Body of pancreas (tissue), 4 donors: ENCODE measurements at regions not wholly inside any gene's neighbourhood (a gene's known extent, or its start where the extent isn't known, plus 50 kb on each side); places are given as distances from the start of the nearest gene placed in this dataset.

Source experiments
- ATAC-seq: fragments of 150-250 bp; one replicate; pipeline ENCODE4 v1.9.1; 2016
- DNase-seq, 4 donors: peaks; one replicate each; pipeline ENCODE4 v3.0.0-alpha.2; 2019
- H3K27ac ChIP-seq, 4 donors: fragments of 200-600 bp; sonication (generic); 1 replicate in 3 of 4; 2 replicates in 1 of 4; pipeline versions ENCODE4 v1.5.1 to v1.6.1; 2016 to 2019; ENCODE audit warnings: mild to moderate bottlenecking in 1 of 4, mixed read lengths in 1 of 4, moderate library complexity in 1 of 4
- H3K27me3 ChIP-seq, 2 donors: fragments of 200-600 bp; sonication (generic); one replicate each; pipeline ENCODE4 v1.6.0; 2016; ENCODE audit warnings: mild to moderate bottlenecking in 1 of 2
- H3K36me3 ChIP-seq, 2 donors: fragments of 200-600 bp; sonication (generic); replicated peaks in 1 of 2; 2 replicates each; pipeline ENCODE4 v1.5.1; 2016; ENCODE audit warnings: low read depth in 2 of 2; ENCODE audit not compliant: insufficient read depth in 1 of 2
- H3K4me1 ChIP-seq: fragments of 200-600 bp; sonication (generic); one replicate; pipeline ENCODE4 v1.6.0; 2016
- H3K4me3 ChIP-seq, 2 donors: fragments of 200-600 bp; sonication (generic); 1 replicate in 1 of 2; 2 replicates in 1 of 2; pipeline ENCODE4 v1.5.1; 2016 to 2019
- H3K9me3 ChIP-seq, 3 donors: fragments of 200-600 bp; sonication (generic); 1 replicate in 2 of 3; 2 replicates in 1 of 3; pipeline ENCODE4 v1.5.1; 2016
- POLR2A ChIP-seq, 3 donors: fragments of 450-650 bp; IDR thresholded peaks; one replicate each; pipeline ENCODE4 v1.6.1; 2016; ENCODE audit warnings: antibody characterized with exemption in 3 of 3, mild to moderate bottlenecking in 2 of 3
- WGBS, 2 donors: methylation state at CpG; one replicate each; pipeline ENCODE4 v1.1.5; 2017; 5-methylcytosine and 5-hydroxymethylcytosine counted together
- intact Hi-C: fragments of 100-400 bp; cut with DNase I; formaldehyde crosslinking; loops from one replicate; pipeline ENCODE4 v1.15.1; 2023
- TF ChIP-seq, protein P1 (sequence below), 7 experiments: fragments of 450-650 bp in 4 of 7; fragments of 200-600 bp in 3 of 7; sonication (generic) in 3 of 7; IDR thresholded peaks; one replicate each; pipeline ENCODE4 v1.5.1; 2016 to 2019; ENCODE audit warnings: antibody characterized with exemption in 7 of 7

DNA sequence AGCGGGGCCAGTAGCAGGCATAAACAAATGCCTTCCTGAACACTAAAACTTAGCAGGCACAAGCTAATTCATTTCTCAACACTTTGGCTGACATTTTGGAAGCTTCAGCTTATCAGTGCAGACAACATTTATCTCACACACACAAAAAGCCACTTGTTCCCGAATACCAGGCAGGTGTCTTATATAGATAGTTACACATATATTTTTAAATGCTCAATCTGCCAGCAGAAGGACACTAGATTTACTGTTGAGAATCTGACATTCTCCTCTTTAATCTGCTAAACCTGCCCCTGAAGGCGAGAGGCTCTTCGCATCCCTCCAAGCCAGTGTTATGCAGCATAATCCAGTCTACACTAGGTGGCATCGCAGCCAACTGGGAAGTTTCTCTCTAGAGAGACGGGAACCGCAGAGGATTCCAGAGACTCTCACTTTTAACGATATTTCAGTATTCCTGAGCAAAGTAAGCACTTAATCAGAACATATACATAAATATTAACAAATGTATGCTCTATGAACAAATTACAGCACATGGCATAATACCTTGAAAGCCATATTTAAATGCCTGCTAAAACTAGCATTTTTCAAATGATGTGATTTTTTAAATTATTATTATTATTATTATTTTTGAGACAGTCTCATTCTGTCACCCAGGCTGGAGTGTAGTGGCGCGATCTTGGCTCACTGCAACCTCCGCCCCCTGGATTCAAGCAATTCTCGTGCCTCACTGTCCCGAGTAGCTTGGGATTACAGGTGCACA lies 90.2 kb upstream of the SCG2 start:
- no peak overlapping the region for H3K4me3 ChIP-seq
- H3K27ac ChIP-seq = no peak overlapping the region
- H3K27me3 ChIP-seq = no peaks in the 10 kb centered on the region
- intact Hi-C loops = no loop called here
- DNase-seq (peak; percentile 23 to 41 (median 36)), ATAC-seq (no peak)
- H3K36me3 ChIP-seq = no peaks in the 10 kb centered on the region
- no peaks in the 10 kb centered on the region for H3K9me3 ChIP-seq
- TF ChIP-seq, protein P1, sequence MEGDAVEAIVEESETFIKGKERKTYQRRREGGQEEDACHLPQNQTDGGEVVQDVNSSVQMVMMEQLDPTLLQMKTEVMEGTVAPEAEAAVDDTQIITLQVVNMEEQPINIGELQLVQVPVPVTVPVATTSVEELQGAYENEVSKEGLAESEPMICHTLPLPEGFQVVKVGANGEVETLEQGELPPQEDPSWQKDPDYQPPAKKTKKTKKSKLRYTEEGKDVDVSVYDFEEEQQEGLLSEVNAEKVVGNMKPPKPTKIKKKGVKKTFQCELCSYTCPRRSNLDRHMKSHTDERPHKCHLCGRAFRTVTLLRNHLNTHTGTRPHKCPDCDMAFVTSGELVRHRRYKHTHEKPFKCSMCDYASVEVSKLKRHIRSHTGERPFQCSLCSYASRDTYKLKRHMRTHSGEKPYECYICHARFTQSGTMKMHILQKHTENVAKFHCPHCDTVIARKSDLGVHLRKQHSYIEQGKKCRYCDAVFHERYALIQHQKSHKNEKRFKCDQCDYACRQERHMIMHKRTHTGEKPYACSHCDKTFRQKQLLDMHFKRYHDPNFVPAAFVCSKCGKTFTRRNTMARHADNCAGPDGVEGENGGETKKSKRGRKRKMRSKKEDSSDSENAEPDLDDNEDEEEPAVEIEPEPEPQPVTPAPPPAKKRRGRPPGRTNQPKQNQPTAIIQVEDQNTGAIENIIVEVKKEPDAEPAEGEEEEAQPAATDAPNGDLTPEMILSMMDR (IDR thresholded peaks at IDR 0.05) = peak in 6 of 7 experiments; percentile 42 to 47 (median 44)
- TF ChIP-seq POLR2A (IDR thresholded peaks at IDR 0.05) = no peak
- H3K4me1 ChIP-seq = no peaks in the 10 kb centered on the region
- 29 to 32% methylated on average over 13 of the region's 13 CpGs for WGBS, 2 donors

DNA sequence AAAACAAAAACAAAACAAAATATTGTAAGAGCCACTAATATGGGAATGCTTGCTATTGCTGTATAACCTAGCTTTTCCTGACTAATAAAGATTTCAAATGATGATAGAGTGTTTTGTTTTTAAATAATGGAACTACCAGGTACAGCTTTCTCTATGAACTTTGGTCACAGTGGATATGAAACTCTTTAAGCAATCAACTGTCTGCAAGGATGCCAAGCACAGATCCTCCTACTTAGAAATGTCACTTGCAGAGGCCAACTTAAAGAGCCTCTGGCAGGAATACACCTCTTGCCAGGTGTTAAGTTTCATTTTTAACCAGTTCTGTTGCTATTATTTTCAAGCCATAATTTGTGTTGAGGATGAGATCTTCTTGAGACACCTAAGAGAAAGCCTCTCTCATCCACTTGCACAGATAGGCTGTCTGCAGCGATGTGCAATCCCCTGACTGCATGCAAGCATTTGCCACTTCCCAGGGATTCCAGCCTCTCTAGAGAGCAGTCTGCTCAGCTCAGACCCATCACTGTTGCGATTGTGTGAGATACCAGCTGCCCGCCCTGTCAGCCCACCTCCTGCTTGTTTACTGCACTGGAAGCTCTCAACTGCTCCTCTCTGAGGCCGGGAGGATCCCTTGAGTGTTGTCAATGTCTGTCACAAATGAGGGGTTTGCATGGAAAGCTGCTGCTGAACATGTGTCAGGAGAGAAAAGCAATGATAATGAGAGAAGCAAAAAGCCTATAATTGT lies 86.1 kb upstream of the SCG2 start:
- H3K27ac ChIP-seq = no peak overlapping the region
- no peaks in the 10 kb centered on the region for H3K4me1 ChIP-seq
- H3K27me3 ChIP-seq = no peaks in the 10 kb centered on the region
- no peak for ATAC-seq
- WGBS, 2 donors = 53 to 65% methylated on average over 4 of the region's 4 CpGs
- intact Hi-C loops = no loop called here
- no peak for DNase-seq
- no peak overlapping the region for H3K4me3 ChIP-seq
- TF ChIP-seq POLR2A (IDR thresholded peaks at IDR 0.05) = no peak
- TF ChIP-seq, protein P1 (IDR thresholded peaks at IDR 0.05) = no peak
- no peaks in the 10 kb centered on the region for H3K9me3 ChIP-seq
- H3K36me3 ChIP-seq = no peaks in the 10 kb centered on the region

DNA sequence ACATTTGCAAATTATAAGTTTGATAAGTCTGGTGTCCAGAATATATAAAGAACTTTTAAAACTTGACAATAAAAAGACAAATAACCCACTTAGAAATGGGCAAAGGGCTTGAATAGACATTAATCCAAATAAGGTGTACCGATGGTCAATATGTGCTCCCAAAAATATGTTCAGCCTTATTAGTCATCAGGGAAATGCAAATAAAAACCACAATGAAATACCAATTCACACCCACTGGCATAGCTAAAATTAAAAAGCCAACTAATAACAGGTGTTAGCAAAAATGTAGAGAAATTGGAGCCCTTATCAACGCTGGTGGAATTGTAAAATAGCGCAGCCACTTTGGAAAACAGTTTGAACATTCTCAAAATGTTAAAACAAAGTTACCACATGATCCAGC lies 79.0 kb upstream of the SCG2 start:
- no peak for TF ChIP-seq POLR2A (IDR thresholded peaks at IDR 0.05)
- TF ChIP-seq, protein P1 (IDR thresholded peaks at IDR 0.05) = no peak
- WGBS, 2 donors = 49 to 54% methylated on average over 3 of the region's 3 CpGs
- Histone ChIP-seq H3K36me3 (no peaks in the 10 kb centered on the region), H3K4me1 (no peaks in the 10 kb centered on the region), H3K4me3 (no peak overlapping the region), H3K27me3 (no peaks in the 10 kb centered on the region), H3K27ac (no peak overlapping the region), H3K9me3 (no peaks in the 10 kb centered on the region)
- intact Hi-C loops = no loop called here
- ATAC-seq = no peak
- DNase-seq = no peak

DNA sequence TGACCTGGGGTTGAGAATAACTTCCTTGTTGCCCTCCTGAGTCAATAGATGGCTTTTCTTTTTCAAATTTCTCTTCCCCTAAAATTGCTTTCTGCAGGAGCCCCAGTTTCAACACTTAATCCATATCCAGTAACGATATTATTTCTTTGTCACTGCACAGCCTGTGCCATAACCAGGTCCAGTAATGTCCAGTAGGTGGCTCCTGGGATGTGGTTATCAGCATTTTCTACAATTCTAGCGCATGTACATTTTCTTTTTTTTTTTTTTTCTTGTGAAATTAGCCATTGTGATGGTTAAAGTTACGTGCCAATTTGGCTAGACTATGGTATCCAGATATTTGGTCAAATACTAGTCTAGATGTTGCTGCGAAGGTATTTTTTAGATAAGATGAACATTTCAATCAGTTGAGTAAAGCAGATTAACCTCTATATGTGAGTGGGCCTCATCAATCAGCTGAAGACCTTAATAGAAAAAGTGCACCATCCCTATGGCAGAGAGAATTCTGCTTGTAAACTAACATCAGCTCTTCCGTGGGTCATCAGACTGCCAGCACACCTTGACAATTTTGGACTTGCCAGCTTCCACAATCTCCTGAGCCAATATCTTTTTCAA lies 72.9 kb upstream of the SCG2 start:
- DNase-seq = peak; percentile 16 to 39 (median 20)
- Histone ChIP-seq H3K9me3 (no peaks in the 10 kb centered on the region), H3K4me3 (no peak overlapping the region), H3K36me3 (no peaks in the 10 kb centered on the region), H3K4me1 (no peaks in the 10 kb centered on the region), H3K27ac (no peak overlapping the region), H3K27me3 (no peaks in the 10 kb centered on the region)
- no peak for ATAC-seq
- TF ChIP-seq POLR2A (IDR thresholded peaks at IDR 0.05) = no peak
- TF ChIP-seq, protein P1 (IDR thresholded peaks at IDR 0.05) = peak in 6 of 7 experiments; percentile 27 to 57 (median 43)
- 29 to 42% methylated on average over 5 of the region's 5 CpGs for WGBS, 2 donors
- intact Hi-C loops = no loop called here
